Thoracic aorta (tissue), 2 donors: ENCODE measurements at regions not wholly inside any gene's neighbourhood (a gene's known extent, or its start where the extent isn't known, plus 50 kb on each side); places are given as distances from the start of the nearest gene placed in this dataset.

Experiments
- ATAC-seq: fragments of 150-250 bp; one replicate; pipeline ENCODE4 v1.8.0; 2017; ENCODE audit warnings: low read depth; ENCODE audit not compliant: insufficient number of reproducible peaks, low FRiP score
- DNase-seq: peaks from one replicate; pipeline ENCODE4 v3.0.0-alpha.2; 2020; ENCODE audit warnings: low spot score
- H3K27ac ChIP-seq, 2 donors: fragments of 200-600 bp; sonication (generic); 1 replicate in 1 of 2; 2 replicates in 1 of 2; pipeline ENCODE4 v1.5.1; 2016; ENCODE audit warnings: mild to moderate bottlenecking in 2 of 2, moderate library complexity in 2 of 2
- H3K27me3 ChIP-seq: fragments of 200-600 bp; sonication (generic); replicated peaks from 2 replicates; pipeline ENCODE4 v1.6.0; 2016; ENCODE audit warnings: mild to moderate bottlenecking; ENCODE audit not compliant: insufficient read depth
- H3K36me3 ChIP-seq: fragments of 200-600 bp; sonication (generic); one replicate; pipeline ENCODE4 v1.5.1; 2016
- H3K4me1 ChIP-seq, 2 donors: fragments of 200-600 bp; sonication (generic); 1 replicate in 1 of 2; 2 replicates in 1 of 2; pipeline versions ENCODE4 v1.5.1 to v1.6.0; 2016; ENCODE audit warnings: low read depth in 2 of 2, mild to moderate bottlenecking in 1 of 2; ENCODE audit not compliant: control insufficient read depth in 1 of 2
- H3K4me3 ChIP-seq: fragments of 200-600 bp; sonication (generic); 2 replicates; pipeline ENCODE4 v1.5.1; 2016; ENCODE audit warnings: mild to moderate bottlenecking
- H3K9me3 ChIP-seq: fragments of 200-600 bp; sonication (generic); 2 replicates; pipeline ENCODE4 v1.5.1; 2016
- TF ChIP-seq, protein P1 (sequence below): fragments of 200-600 bp; sonication (generic); IDR thresholded peaks from one replicate; pipeline ENCODE4 v1.5.1; 2019; ENCODE audit warnings: antibody characterized with exemption

DNA sequence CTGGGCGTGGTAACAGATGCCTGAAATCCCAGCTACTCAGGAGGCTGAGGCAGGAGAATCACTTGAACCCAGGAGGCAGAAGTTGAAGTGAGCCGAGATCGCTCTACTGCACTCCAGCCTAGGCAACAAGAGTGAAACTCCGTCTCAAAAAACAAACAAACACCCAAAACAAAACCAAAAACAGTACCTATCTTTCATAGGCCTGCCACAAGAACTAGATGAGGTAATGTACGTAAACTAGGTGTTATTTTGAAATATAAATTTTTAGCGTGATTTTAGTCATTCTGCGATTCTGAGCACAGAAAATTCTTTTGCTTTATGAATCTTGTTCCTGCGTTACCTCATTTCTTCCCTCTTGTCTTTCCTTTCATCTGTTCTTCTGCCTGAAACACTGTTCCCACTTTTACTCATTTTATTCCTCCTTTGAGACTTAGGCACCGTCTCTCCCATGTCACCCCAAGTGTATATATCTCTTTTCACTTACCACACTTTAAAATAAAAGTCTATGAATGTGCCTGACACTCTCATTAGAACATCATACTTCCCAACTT lies 238.2 kb upstream of the HTR2A start:
- H3K4me1 ChIP-seq: no peaks in the 10 kb centered on the region
- TF ChIP-seq, protein P1, sequence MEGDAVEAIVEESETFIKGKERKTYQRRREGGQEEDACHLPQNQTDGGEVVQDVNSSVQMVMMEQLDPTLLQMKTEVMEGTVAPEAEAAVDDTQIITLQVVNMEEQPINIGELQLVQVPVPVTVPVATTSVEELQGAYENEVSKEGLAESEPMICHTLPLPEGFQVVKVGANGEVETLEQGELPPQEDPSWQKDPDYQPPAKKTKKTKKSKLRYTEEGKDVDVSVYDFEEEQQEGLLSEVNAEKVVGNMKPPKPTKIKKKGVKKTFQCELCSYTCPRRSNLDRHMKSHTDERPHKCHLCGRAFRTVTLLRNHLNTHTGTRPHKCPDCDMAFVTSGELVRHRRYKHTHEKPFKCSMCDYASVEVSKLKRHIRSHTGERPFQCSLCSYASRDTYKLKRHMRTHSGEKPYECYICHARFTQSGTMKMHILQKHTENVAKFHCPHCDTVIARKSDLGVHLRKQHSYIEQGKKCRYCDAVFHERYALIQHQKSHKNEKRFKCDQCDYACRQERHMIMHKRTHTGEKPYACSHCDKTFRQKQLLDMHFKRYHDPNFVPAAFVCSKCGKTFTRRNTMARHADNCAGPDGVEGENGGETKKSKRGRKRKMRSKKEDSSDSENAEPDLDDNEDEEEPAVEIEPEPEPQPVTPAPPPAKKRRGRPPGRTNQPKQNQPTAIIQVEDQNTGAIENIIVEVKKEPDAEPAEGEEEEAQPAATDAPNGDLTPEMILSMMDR: no peak
- no peak for ATAC-seq

DNA sequence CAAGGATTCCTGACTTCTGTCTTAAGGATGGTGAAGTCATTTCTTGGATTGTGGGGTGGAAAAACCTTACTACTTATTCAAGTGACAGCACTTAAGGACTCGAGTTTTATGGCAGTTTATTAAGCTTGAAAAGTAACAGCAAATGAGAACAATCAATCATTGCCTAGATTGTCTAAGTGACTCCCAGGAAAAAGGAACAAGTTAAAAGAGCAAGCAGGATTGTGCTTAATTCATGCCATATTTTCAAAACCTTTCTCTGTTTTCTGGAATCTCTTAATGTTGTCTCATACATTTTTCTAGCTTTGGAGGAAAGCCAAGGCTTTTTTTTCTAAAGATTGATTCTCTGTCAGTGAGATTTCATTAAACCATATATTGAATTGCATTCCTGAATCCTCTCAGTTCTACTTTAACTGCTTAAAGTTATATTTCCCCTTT lies 236.2 kb upstream of the HTR2A start:
- TF ChIP-seq, protein P1: no peak
- no peak for DNase-seq
- H3K4me3 ChIP-seq: no peak overlapping the region
- no peaks in the 10 kb centered on the region for H3K27me3 ChIP-seq
- peaks cover 3 to 7% of the 10 kb centered on the region in 2 donors for H3K4me1 ChIP-seq
- no peak for ATAC-seq
- H3K36me3 ChIP-seq: no peaks in the 10 kb centered on the region
- no peaks in the 10 kb centered on the region for H3K9me3 ChIP-seq
- H3K27ac ChIP-seq: no peak overlapping the region

More for the DNA sequence above, 238.2 kb upstream of the HTR2A start:
- no peak overlapping the region for H3K4me3 ChIP-seq
- no peaks in the 10 kb centered on the region for H3K27me3 ChIP-seq
- H3K9me3 ChIP-seq: no peaks in the 10 kb centered on the region
- DNase-seq: no peak
- no peak overlapping the region for H3K27ac ChIP-seq
- H3K36me3 ChIP-seq: no peaks in the 10 kb centered on the region

DNA sequence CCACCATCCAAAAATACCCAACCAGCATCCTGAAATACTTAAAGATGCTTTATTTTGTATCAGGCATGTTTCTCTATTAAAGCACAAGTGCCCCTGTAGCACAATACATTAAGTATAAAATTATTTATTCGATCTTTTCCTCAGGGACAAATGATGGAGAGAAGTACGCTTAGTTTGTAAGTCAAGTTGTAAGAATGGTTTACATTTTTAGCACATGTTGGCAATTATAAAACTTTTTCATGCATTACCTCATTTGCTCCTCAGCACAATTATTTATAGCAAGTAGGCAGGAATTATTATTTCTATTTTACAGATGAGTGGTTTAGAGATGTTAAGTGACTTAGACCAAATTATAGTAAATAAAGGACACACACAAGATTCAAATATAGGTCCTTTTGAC lies 232.6 kb upstream of the HTR2A start:
- DNase-seq (no peak), ATAC-seq (no peak)
- H3K36me3 ChIP-seq: no peaks in the 10 kb centered on the region
- TF ChIP-seq, protein P1: no peak
- peaks cover 3 to 7% of the 10 kb centered on the region in 2 donors for H3K4me1 ChIP-seq
- no peaks in the 10 kb centered on the region for H3K27me3 ChIP-seq
- no peak overlapping the region for H3K4me3 ChIP-seq
- H3K27ac ChIP-seq: no peak overlapping the region
- no peaks in the 10 kb centered on the region for H3K9me3 ChIP-seq

DNA sequence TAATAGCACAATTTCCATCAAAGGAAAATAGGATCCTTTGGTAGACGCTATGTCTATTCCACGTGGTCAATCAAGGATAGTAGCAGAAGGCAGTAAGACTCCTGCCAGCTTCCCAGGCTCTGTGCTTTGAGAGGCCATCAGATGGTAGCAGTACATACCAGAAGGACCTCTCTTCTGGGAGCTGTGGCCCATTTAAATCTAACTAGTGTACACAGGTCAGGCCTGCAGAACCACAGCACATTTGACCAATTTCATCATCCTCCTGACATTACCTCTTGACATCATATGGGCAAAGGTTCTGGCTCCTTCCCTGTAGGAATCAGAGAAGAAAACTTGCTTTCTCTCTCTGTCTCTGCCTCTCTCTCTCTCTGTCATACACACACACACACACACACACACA lies 229.6 kb upstream of the HTR2A start:
- no peaks in the 10 kb centered on the region for H3K36me3 ChIP-seq
- H3K27me3 ChIP-seq: no peaks in the 10 kb centered on the region
- TF ChIP-seq, protein P1: no peak
- no peak overlapping the region for H3K4me3 ChIP-seq
- H3K27ac ChIP-seq: no peak overlapping the region
- H3K4me1 ChIP-seq: peaks cover 3 to 7% of the 10 kb centered on the region in 2 donors
- ATAC-seq: no peak
- H3K9me3 ChIP-seq: no peaks in the 10 kb centered on the region
- DNase-seq: no peak

- ATAC-seq (no peak), DNase-seq (no peak)
- no peak overlapping the region for H3K27ac ChIP-seq
- TF ChIP-seq, protein P1: no peak
- H3K36me3 ChIP-seq: no peaks in the 10 kb centered on the region
- no peaks in the 10 kb centered on the region for H3K9me3 ChIP-seq
- H3K4me1 ChIP-seq: no peaks in the 10 kb centered on the region
- H3K27me3 ChIP-seq: no peaks in the 10 kb centered on the region
- no peak overlapping the region for H3K4me3 ChIP-seq
These were observed 224.4 kb upstream of the HTR2A start for GRCh38 chr13:47121092-47121763.
